Islet of Langerhans (tissue), 1 donor: ENCODE measurements at regions not wholly inside any gene's neighbourhood (a gene's known extent, or its start where the extent isn't known, plus 50 kb on each side); places are given as distances from the start of the nearest gene placed in this dataset.
A peak's percentile ranks its signal among the peaks of the same experiment; 100 is the strongest.

Experiments
- FAIRE-seq: peaks from one replicate; lab custom pipeline; 2011; peaks lifted over from hg19 to GRCh38; lab: Jason Lieb, UNC

- FAIRE-seq: no peak
Measured at GRCh38 chr14:71507681-71508080, 424.5 kb upstream of the RGS6 start.

GRCh38 chr14:71508901-71509300, 423.3 kb upstream of the RGS6 start:
- FAIRE-seq: no peak

GRCh38 chr14:71511152-71511551, 421.1 kb upstream of the RGS6 start:
- no peak for FAIRE-seq

GRCh38 chr14:71514941-71515919, 417.0 kb upstream of the RGS6 start:
- FAIRE-seq: peak; percentile 58

GRCh38 chr14:71521238-71522135, 410.7 kb upstream of the RGS6 start:
- no peak for FAIRE-seq

- no peak for FAIRE-seq
Measured at GRCh38 chr14:71523630-71524319, 408.5 kb upstream of the RGS6 start.

GRCh38 chr14:71524320-71524982, 407.8 kb upstream of the RGS6 start:
- FAIRE-seq: no peak

GRCh38 chr14:71525663-71526221, 406.5 kb upstream of the RGS6 start:
- FAIRE-seq: no peak

- FAIRE-seq: no peak
Measured at GRCh38 chr14:71526388-71526787, 405.8 kb upstream of the RGS6 start.

- FAIRE-seq: no peak
Measured at GRCh38 chr14:71527838-71528237, 404.4 kb upstream of the RGS6 start.

GRCh38 chr14:71529848-71530247, 402.4 kb upstream of the RGS6 start:
- FAIRE-seq: peak; percentile 78

- peak; percentile 85 for FAIRE-seq
Measured at GRCh38 chr14:71532344-71532743, 399.9 kb upstream of the RGS6 start.

- no peak for FAIRE-seq
Measured at GRCh38 chr14:71532790-71533189, 399.4 kb upstream of the RGS6 start.

GRCh38 chr14:71533390-71533789, 398.8 kb upstream of the RGS6 start:
- no peak for FAIRE-seq

GRCh38 chr14:71533800-71534199, 398.4 kb upstream of the RGS6 start:
- no peak for FAIRE-seq

- FAIRE-seq: no peak
Measured at GRCh38 chr14:71534506-71534905, 397.7 kb upstream of the RGS6 start.

GRCh38 chr14:71536015-71536740, 396.1 kb upstream of the RGS6 start:
- FAIRE-seq: no peak

GRCh38 chr14:71536927-71537772, 395.1 kb upstream of the RGS6 start:
- no peak for FAIRE-seq

GRCh38 chr14:71538288-71538687, 393.9 kb upstream of the RGS6 start:
- FAIRE-seq: no peak
